Uterus (tissue), 3 donors: ENCODE measurements at regions not wholly inside any gene's neighbourhood (a gene's known extent, or its start where the extent isn't known, plus 50 kb on each side); places are given as distances from the start of the nearest gene placed in this dataset.

Experiments used
- DNase-seq, 2 donors: peaks; one replicate each; pipeline ENCODE4 v3.0.0-alpha.2; 2019 to 2020
- H3K27ac ChIP-seq, 2 donors: fragments of 200-600 bp; sonication (generic); 1 replicate in 1 of 2; 2 replicates in 1 of 2; pipeline ENCODE4 v1.5.1; 2016 to 2018
- H3K27me3 ChIP-seq, 2 donors: fragments of 200-600 bp; sonication (generic); one replicate each; pipeline ENCODE4 v1.5.1; 2018 to 2019; ENCODE audit warnings: control low read depth in 1 of 2
- H3K36me3 ChIP-seq, 2 donors: fragments of 200-600 bp; sonication (generic); one replicate each; pipeline ENCODE4 v1.5.1; 2019; ENCODE audit warnings: control low read depth in 1 of 2
- H3K4me1 ChIP-seq, 2 donors: fragments of 200-600 bp; sonication (generic); one replicate each; pipeline ENCODE4 v1.5.1; 2018 to 2019; ENCODE audit warnings: control low read depth in 1 of 2
- H3K4me3 ChIP-seq, 2 donors: fragments of 200-600 bp; sonication (generic); 1 replicate in 1 of 2; 2 replicates in 1 of 2; pipeline ENCODE4 v1.5.1; 2018 to 2019; ENCODE audit warnings: mild to moderate bottlenecking in 1 of 2
- H3K9me3 ChIP-seq, 2 donors: fragments of 200-600 bp; sonication (generic); one replicate each; pipeline ENCODE4 v1.5.1; 2019; ENCODE audit warnings: control low read depth in 1 of 2
- POLR2A ChIP-seq, 2 donors: fragments of 450-650 bp; IDR thresholded peaks; one replicate each; pipeline ENCODE4 v1.6.1; 2016; ENCODE audit warnings: antibody characterized with exemption in 2 of 2, mild to moderate bottlenecking in 1 of 2, moderate library complexity in 1 of 2
- intact Hi-C: fragments of 100-400 bp; cut with DNase I; formaldehyde crosslinking; loops from one replicate; pipeline ENCODE4 v1.15.1; 2023; ENCODE audit warnings: low total_unique reads
- TF ChIP-seq, protein P1 (sequence below), 4 experiments: fragments of 200-600 bp in 2 of 4; fragments of 450-650 bp in 2 of 4; sonication (generic) in 2 of 4; IDR thresholded peaks; one replicate each; pipeline ENCODE4 v1.5.1; 2016 to 2019; ENCODE audit warnings: antibody characterized with exemption in 4 of 4, mild to moderate bottlenecking in 2 of 4, moderate library complexity in 1 of 4
- donor health status: DM: yes; HTN: yes; CAD: no.

DNA sequence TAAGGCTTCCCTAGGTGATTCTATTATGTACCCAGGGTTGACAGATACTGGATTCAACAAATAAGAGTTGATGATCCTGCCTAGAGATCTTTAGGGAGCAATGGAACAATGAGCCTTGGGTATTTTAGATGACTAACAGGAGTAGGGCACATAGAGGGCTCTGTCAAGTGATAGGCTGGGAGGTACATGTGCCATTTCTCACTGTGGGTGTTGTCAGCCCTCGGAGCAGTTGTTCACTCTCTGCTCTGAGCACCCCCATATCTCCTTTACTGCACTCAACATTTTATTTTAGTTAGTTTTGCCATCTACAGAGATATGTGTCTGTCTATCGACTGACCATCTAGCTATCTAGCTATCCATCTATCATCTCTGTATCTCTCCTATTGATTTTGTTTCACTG lies 950.6 kb downstream of the TYW1 start:
- Histone ChIP-seq H3K4me1 (no peaks in the 10 kb centered on the region), H3K9me3 (no peaks in the 10 kb centered on the region), H3K36me3 (no peaks in the 10 kb centered on the region), H3K27me3 (no peaks in the 10 kb centered on the region), H3K4me3 (no peak overlapping the region), H3K27ac (no peak overlapping the region)
- TF ChIP-seq POLR2A (IDR thresholded peaks at IDR 0.05): no peak
- TF ChIP-seq, protein P1, sequence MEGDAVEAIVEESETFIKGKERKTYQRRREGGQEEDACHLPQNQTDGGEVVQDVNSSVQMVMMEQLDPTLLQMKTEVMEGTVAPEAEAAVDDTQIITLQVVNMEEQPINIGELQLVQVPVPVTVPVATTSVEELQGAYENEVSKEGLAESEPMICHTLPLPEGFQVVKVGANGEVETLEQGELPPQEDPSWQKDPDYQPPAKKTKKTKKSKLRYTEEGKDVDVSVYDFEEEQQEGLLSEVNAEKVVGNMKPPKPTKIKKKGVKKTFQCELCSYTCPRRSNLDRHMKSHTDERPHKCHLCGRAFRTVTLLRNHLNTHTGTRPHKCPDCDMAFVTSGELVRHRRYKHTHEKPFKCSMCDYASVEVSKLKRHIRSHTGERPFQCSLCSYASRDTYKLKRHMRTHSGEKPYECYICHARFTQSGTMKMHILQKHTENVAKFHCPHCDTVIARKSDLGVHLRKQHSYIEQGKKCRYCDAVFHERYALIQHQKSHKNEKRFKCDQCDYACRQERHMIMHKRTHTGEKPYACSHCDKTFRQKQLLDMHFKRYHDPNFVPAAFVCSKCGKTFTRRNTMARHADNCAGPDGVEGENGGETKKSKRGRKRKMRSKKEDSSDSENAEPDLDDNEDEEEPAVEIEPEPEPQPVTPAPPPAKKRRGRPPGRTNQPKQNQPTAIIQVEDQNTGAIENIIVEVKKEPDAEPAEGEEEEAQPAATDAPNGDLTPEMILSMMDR (IDR thresholded peaks at IDR 0.05): no peak
- intact Hi-C loops: no loop called here
- DNase-seq: no peak

DNA sequence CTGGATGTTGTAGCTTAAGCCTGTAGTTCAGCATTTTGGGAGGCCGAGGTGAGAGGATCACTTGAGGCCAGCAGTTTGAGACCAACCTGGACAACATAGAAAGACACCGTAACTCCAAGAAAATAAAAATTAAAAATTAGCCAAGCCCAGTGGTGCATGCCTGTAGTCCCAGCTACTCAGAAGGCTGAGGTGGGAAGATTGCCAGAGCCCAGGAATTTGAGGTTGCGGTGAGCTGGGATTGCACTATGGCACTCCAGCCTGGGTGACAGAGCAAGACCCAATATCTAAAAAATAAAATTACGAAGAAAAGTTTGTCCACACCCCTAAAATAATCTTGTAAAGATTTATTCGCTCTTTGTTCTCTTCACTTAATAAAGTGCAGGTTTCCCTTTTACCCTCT lies 951.0 kb downstream of the TYW1 start:
- H3K4me1 ChIP-seq: no peaks in the 10 kb centered on the region
- no peaks in the 10 kb centered on the region for H3K27me3 ChIP-seq
- no peaks in the 10 kb centered on the region for H3K9me3 ChIP-seq
- no peak for TF ChIP-seq POLR2A (IDR thresholded peaks at IDR 0.05)
- TF ChIP-seq, protein P1 (IDR thresholded peaks at IDR 0.05): no peak
- no peaks in the 10 kb centered on the region for H3K36me3 ChIP-seq
- no peak overlapping the region for H3K27ac ChIP-seq
- H3K4me3 ChIP-seq: no peak overlapping the region
- intact Hi-C loops: no loop called here
- no peak for DNase-seq

DNA sequence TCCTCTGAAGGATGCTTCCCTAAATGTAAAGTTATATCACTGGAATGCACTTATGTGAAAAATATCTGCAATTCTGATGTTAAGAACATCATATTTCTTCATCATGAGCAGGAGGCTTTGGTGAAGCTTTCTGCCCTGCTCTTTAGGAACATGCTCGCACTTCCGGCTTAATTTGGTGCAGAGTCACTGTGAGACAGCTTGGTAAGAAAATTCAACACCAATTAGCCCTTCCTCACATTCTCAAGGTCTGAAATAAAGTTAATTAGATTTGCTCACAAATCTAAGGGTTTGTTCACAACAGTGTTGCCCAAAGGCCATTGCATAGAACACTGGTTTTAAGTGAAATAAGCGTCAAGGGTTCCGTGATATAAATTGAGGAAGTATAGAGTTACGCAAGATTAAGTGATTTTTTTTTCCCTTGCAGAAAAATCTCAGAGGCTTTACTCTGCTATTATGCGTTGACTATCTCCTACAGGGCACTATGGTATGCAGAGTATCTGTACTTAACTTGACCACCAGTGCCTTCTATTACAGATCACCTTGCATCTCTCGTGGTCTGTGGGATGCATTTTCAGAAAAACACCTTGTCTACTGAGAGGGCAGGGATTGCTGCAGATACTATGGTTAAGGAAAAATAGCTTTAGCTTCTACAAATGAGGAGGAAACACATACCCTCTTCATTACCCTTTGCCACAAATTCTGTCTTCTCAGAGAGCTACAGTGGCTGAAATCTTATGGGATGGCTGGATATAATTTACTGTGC lies 953.9 kb downstream of the TYW1 start:
- no peaks in the 10 kb centered on the region for H3K36me3 ChIP-seq
- TF ChIP-seq, protein P1 (IDR thresholded peaks at IDR 0.05): no peak
- TF ChIP-seq POLR2A (IDR thresholded peaks at IDR 0.05): no peak
- intact Hi-C loops: no loop called here
- no peaks in the 10 kb centered on the region for H3K27me3 ChIP-seq
- no peaks in the 10 kb centered on the region for H3K9me3 ChIP-seq
- H3K4me1 ChIP-seq: no peaks in the 10 kb centered on the region
- H3K4me3 ChIP-seq: no peak overlapping the region
- no peak for DNase-seq
- no peak overlapping the region for H3K27ac ChIP-seq

DNA sequence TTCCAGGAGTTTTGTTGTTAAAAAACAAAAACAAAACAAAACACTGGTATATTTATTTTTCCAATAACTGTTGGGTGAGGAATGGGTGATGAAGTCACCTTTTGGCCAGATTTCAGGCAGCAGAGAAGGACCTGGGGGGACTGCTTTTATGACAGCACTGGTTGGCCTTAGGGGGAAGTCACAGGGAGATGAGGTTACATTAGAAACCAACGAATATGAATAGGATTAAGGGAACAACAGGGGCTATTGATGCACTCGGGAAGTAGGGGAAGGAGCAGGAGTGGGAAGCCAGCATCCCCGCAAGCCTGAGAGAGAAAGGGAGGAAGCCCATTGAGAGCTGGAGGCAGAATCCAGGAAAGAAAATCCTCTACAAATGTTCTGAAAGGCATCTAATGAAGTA lies 958.4 kb downstream of the TYW1 start:
- H3K4me3 ChIP-seq: no peak overlapping the region
- H3K36me3 ChIP-seq: no peaks in the 10 kb centered on the region
- DNase-seq: no peak
- H3K27ac ChIP-seq: no peak overlapping the region
- intact Hi-C loops: no loop called here
- TF ChIP-seq, protein P1 (IDR thresholded peaks at IDR 0.05): no peak
- TF ChIP-seq POLR2A (IDR thresholded peaks at IDR 0.05): no peak
- no peaks in the 10 kb centered on the region for H3K4me1 ChIP-seq
- H3K9me3 ChIP-seq: no peaks in the 10 kb centered on the region
- no peaks in the 10 kb centered on the region for H3K27me3 ChIP-seq

DNA sequence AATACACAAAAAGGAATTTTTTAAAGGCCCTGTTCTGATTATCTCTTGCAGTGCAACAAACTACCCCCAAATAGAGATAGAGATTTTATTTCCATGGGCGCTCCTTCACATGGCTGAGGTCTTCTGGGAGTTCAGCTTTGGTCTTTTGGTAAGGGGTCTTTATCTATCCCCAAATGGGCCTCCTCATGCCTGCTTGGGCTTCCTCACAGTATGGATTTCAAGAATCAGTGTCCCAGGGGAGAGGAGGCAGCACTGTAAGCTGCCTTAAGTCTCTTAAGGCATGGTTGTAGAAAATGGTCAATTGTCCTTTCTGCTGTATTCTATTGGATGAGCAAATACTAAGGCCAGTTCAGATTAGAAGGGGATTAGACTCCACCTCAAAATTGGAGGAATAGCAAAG lies 966.2 kb downstream of the TYW1 start:
- Histone ChIP-seq H3K27me3 (no peaks in the 10 kb centered on the region), H3K9me3 (no peaks in the 10 kb centered on the region), H3K4me3 (no peak overlapping the region), H3K4me1 (no peaks in the 10 kb centered on the region), H3K27ac (no peak overlapping the region), H3K36me3 (no peaks in the 10 kb centered on the region)
- intact Hi-C loops: no loop called here
- no peak for DNase-seq
- TF ChIP-seq, protein P1 (IDR thresholded peaks at IDR 0.05): no peak
- no peak for TF ChIP-seq POLR2A (IDR thresholded peaks at IDR 0.05)
